ENCODE measurements at regions not wholly inside any gene's neighbourhood (a gene's known extent, or its start where the extent isn't known, plus 50 kb on each side); places are given as distances from the start of the nearest gene placed in this dataset.

GRCh38 chrX:66504481-66504880, 134.4 kb downstream of the EDA2R start:
- POLR2A ChIA-PET = no interaction called here
- Histone ChIP-seq H3K27me3 (replicated peaks in 1 of 2; ENCODE audit: control insufficient read depth in 2 of 2, insufficient read depth in 2 of 2, low read length in 1 of 2) (no peaks in the 10 kb centered on the region), H4K20me1 (ENCODE audit: control insufficient read depth, insufficient read depth) (no peaks in the 10 kb centered on the region), H3K36me3 (ENCODE audit: control insufficient read depth in 2 of 2, insufficient read depth in 2 of 2, low read length in 1 of 2) (no peaks in the 10 kb centered on the region), H3K9me3 (replicated peaks; ENCODE audit: control insufficient read depth, insufficient read depth, low read length) (no peaks in the 10 kb centered on the region), H3K4me3 (no peak overlapping the region), H3K4me1 (ENCODE audit: control insufficient read depth, insufficient read depth, low read length) (no peaks in the 10 kb centered on the region), H3K27ac (ENCODE audit: control insufficient read depth, insufficient read depth) (no peak overlapping the region), H2AFZ (ENCODE audit: control insufficient read depth, low read depth, low read length) (no peak overlapping the region), H3K9ac (ENCODE audit: control insufficient read depth, insufficient read depth, low read length) (no peak overlapping the region), H3K79me2 (ENCODE audit: control insufficient read depth, insufficient read depth, low read length) (no peaks in the 10 kb centered on the region), H3K4me2 (ENCODE audit: control insufficient read depth, insufficient read depth) (no peak overlapping the region)
- no TSS peak for BruUV-seq (replicated peaks)
- no peak for TF ChIP-seq MEF2B (IDR thresholded peaks at IDR 0.05; ENCODE audit: partially characterized antibody, poor library complexity, severe bottlenecking)
- no peak for TF ChIP-seq NRF1 (conservative IDR thresholded peaks at IDR 0.05; ENCODE audit: low read depth, low read length)
- TF ChIP-seq STAT1 (conservative IDR thresholded peaks at IDR 0.05) = no peak
- TF ChIP-seq IRF4 (IDR thresholded peaks at IDR 0.05; ENCODE audit: low read depth, low read length) = no peak
- no peak for TF ChIP-seq RELA (IDR thresholded peaks at IDR 0.05; ENCODE audit: borderline replicate concordance, partially characterized antibody)
- TF ChIP-seq BHLHE40 (IDR thresholded peaks at IDR 0.05; ENCODE audit: borderline replicate concordance in 1 of 2, low read depth in 2 of 2, low read length in 1 of 2) = no peak
- TF ChIP-seq BCL11A (IDR thresholded peaks at IDR 0.05; ENCODE audit: low read depth, low read length) = no peak
- TF ChIP-seq CHD1 (IDR thresholded peaks at IDR 0.05; ENCODE audit: low read depth, low read length) = no peak
- TF ChIP-seq ZNF24 (IDR thresholded peaks at IDR 0.05) = no peak
- no peak for TF ChIP-seq CTCF (IDR thresholded peaks at IDR 0.05 in 2 of 3, conservative IDR thresholded peaks at IDR 0.05 in 1 of 3; ENCODE audit: control insufficient read depth in 2 of 3, extremely low read depth in 1 of 3, insufficient read depth in 1 of 3, low read depth in 3 of 3, low read length in 3 of 3)
- TF ChIP-seq FOXK2 (IDR thresholded peaks at IDR 0.05) = no peak
- TF ChIP-seq NR2F1 (conservative IDR thresholded peaks at IDR 0.05) = no peak
- no peak for TF ChIP-seq NR2C2 (IDR thresholded peaks at IDR 0.05; ENCODE audit: borderline replicate concordance, control insufficient read depth, insufficient read length, low read depth)
- no peak for TF ChIP-seq EED (IDR thresholded peaks at IDR 0.05; ENCODE audit: low read depth)
- TF ChIP-seq KAT2A (conservative IDR thresholded peaks at IDR 0.05; ENCODE audit: control insufficient read depth, low read depth, low read length) = no peak
- in situ Hi-C loops (cut with MboI) = no loop called here
- RAD21 ChIA-PET (ENCODE audit: unreplicated experiment) = no interaction called here
- ATAC-seq (no peak), DNase-seq (ENCODE audit: low read depth, low spot score) (no peak), FAIRE-seq (no peak)
- SMC1A ChIA-PET (ENCODE audit: uncharacterized antibody, unreplicated experiment) = no interaction called here
- CTCF ChIA-PET = no interaction called here
- intact Hi-C loops (cut with micrococcal nuclease; ENCODE audit: unreplicated experiment) = no loop called here
